ENCODE measurements at regions not wholly inside any gene's neighbourhood (a gene's known extent, or its start where the extent isn't known, plus 50 kb on each side); places are given as distances from the start of the nearest gene placed in this dataset.

- TF ChIP-seq, protein P1, sequence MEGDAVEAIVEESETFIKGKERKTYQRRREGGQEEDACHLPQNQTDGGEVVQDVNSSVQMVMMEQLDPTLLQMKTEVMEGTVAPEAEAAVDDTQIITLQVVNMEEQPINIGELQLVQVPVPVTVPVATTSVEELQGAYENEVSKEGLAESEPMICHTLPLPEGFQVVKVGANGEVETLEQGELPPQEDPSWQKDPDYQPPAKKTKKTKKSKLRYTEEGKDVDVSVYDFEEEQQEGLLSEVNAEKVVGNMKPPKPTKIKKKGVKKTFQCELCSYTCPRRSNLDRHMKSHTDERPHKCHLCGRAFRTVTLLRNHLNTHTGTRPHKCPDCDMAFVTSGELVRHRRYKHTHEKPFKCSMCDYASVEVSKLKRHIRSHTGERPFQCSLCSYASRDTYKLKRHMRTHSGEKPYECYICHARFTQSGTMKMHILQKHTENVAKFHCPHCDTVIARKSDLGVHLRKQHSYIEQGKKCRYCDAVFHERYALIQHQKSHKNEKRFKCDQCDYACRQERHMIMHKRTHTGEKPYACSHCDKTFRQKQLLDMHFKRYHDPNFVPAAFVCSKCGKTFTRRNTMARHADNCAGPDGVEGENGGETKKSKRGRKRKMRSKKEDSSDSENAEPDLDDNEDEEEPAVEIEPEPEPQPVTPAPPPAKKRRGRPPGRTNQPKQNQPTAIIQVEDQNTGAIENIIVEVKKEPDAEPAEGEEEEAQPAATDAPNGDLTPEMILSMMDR (IDR thresholded peaks at IDR 0.05), result no peak
- no peak for TF ChIP-seq POLR2A (IDR thresholded peaks at IDR 0.05)
These were observed 349.6 kb upstream of the MKI67 start for GRCh38 chr10:128475686-128476367.
